22Rv1 (cell line): ENCODE measurements at regions not wholly inside any gene's neighbourhood (a gene's known extent, or its start where the extent isn't known, plus 50 kb on each side); places are given as distances from the start of the nearest gene placed in this dataset.

Source experiments
- ZFX ChIP-seq: fragments of 450-650 bp; IDR thresholded peaks from 2 replicates; pipeline ENCODE4 v1.6.1; 2017; ENCODE audit warnings: antibody characterized with exemption, borderline replicate concordance
- TF ChIP-seq, protein P1 (sequence below): fragments of 450-650 bp; IDR thresholded peaks from 2 replicates; pipeline ENCODE4 v1.5.1; 2017; ENCODE audit warnings: mild to moderate bottlenecking

DNA sequence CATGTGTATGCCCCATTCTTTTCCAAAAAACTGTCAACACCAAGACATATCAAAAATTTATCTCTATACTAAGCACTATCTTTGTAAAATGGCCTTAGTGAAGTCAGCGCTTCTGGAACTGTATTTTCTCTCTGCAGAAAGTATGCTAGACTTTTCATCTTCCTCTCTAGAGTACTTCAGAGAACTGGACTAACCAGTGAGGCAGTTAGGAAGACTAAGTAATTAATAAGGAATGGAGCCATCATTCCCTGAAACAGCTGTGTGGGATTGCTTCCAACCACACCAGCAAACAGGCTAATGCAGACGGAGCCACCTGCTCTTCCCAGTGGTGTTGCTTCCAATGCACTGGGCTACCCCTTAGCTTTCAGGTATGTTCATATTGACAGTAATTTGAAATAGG is 169.1 kb upstream of the FUT9 start:
- TF ChIP-seq, protein P1, sequence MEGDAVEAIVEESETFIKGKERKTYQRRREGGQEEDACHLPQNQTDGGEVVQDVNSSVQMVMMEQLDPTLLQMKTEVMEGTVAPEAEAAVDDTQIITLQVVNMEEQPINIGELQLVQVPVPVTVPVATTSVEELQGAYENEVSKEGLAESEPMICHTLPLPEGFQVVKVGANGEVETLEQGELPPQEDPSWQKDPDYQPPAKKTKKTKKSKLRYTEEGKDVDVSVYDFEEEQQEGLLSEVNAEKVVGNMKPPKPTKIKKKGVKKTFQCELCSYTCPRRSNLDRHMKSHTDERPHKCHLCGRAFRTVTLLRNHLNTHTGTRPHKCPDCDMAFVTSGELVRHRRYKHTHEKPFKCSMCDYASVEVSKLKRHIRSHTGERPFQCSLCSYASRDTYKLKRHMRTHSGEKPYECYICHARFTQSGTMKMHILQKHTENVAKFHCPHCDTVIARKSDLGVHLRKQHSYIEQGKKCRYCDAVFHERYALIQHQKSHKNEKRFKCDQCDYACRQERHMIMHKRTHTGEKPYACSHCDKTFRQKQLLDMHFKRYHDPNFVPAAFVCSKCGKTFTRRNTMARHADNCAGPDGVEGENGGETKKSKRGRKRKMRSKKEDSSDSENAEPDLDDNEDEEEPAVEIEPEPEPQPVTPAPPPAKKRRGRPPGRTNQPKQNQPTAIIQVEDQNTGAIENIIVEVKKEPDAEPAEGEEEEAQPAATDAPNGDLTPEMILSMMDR: no peak
- no peak for TF ChIP-seq ZFX
